GM23338 (cell line): ENCODE measurements at regions not wholly inside any gene's neighbourhood (a gene's known extent, or its start where the extent isn't known, plus 50 kb on each side); places are given as distances from the start of the nearest gene placed in this dataset.
A peak's percentile ranks its signal among the peaks of the same experiment; 100 is the strongest.

ENCODE experiments used
- ATAC-seq: fragments of 200-7000 bp; cut with Tn5 transposase; 3 replicates; pipeline ENCODE4 v1.9.1; 2020
- DNase-seq: peaks from one replicate; pipeline ENCODE4 v3.0.0-alpha.2; 2015; ENCODE audit warnings: low spot score
- H2AFZ ChIP-seq: fragments of 200-600 bp; sonication (generic); 2 replicates; pipeline ENCODE4 v1.8.0; 2016; ENCODE audit warnings: antibody characterized with exemption, mild to moderate bottlenecking, moderate library complexity
- H3F3A ChIP-seq: fragments of 200-600 bp; sonication (generic); replicated peaks from 2 replicates; pipeline ENCODE4 v1.8.0; 2017; ENCODE audit warnings: antibody characterized with exemption, mixed run types, low read depth
- H3K27ac ChIP-seq: fragments of 200-600 bp; sonication (generic); 2 replicates; pipeline ENCODE4 v1.6.1; 2016; ENCODE audit warnings: low read depth
- H3K27me3 ChIP-seq: fragments of 200-600 bp; sonication (generic); 2 replicates; pipeline ENCODE4 v1.8.0; 2016; ENCODE audit warnings: mild to moderate bottlenecking, mixed run types, moderate library complexity; ENCODE audit not compliant: insufficient read depth
- H3K36me3 ChIP-seq: fragments of 200-600 bp; sonication (generic); 2 replicates; pipeline ENCODE4 v1.8.0; 2016; ENCODE audit warnings: mild to moderate bottlenecking; ENCODE audit not compliant: insufficient read depth
- H3K4me1 ChIP-seq: fragments of 200-600 bp; sonication (generic); 2 replicates; pipeline ENCODE4 v1.8.0; 2016; ENCODE audit warnings: mild to moderate bottlenecking, moderate library complexity; ENCODE audit not compliant: insufficient read depth
- H3K4me2 ChIP-seq: fragments of 200-600 bp; sonication (generic); 2 replicates; pipeline ENCODE4 v1.7.1; 2017; ENCODE audit warnings: mixed run types
- H3K4me3 ChIP-seq: fragments of 200-600 bp; sonication (generic); 2 replicates; pipeline ENCODE4 v1.6.1; 2016; ENCODE audit warnings: mixed run types
- H3K79me2 ChIP-seq: fragments of 200-600 bp; sonication (generic); replicated peaks from 2 replicates; pipeline ENCODE4 v1.8.0; 2017; ENCODE audit warnings: mild to moderate bottlenecking; ENCODE audit not compliant: insufficient read depth
- H3K9me2 ChIP-seq: fragments of 200-600 bp; sonication (generic); 2 replicates; pipeline ENCODE4 v1.8.0; 2017; ENCODE audit not compliant: insufficient read depth
- H4K20me1 ChIP-seq: fragments of 200-600 bp; sonication (generic); replicated peaks from 2 replicates; pipeline ENCODE4 v1.8.0; 2017; ENCODE audit warnings: mild to moderate bottlenecking; ENCODE audit not compliant: insufficient read depth
- H3K27ac Mint-ChIP-seq: 2 replicates; pipeline ENCODE4 v1.8.0; 2020; ENCODE audit warnings: inconsistent platforms, mild to moderate bottlenecking, moderate library complexity, mixed read lengths
- H3K27me3 Mint-ChIP-seq: 3 replicates; pipeline ENCODE4 v1.8.0; 2022; ENCODE audit warnings: low read depth, mild to moderate bottlenecking, moderate library complexity, mixed read lengths, inconsistent platforms; ENCODE audit not compliant: insufficient read depth, poor library complexity
- H3K36me3 Mint-ChIP-seq: 3 replicates; pipeline ENCODE4 v1.8.0; 2021; ENCODE audit warnings: low read depth, mild to moderate bottlenecking, inconsistent platforms, moderate library complexity, mixed read lengths
- H3K4me1 Mint-ChIP-seq: 3 replicates; pipeline ENCODE4 v1.8.0; 2020; ENCODE audit warnings: mild to moderate bottlenecking, inconsistent platforms, mixed read lengths
- H3K4me3 Mint-ChIP-seq: 3 replicates; pipeline ENCODE4 v1.8.0; 2021; ENCODE audit warnings: moderate library complexity, mild to moderate bottlenecking, inconsistent platforms, mixed read lengths
- H3K9me3 Mint-ChIP-seq: 3 replicates; pipeline ENCODE4 v1.8.0; 2020; ENCODE audit warnings: moderate library complexity, mild to moderate bottlenecking, inconsistent platforms, mixed read lengths
- CREB1 ChIP-seq: fragments of 250-450 bp; sonication (Bioruptor Pico); IDR thresholded peaks from 2 replicates; pipeline ENCODE4 v1.5.0; 2020; ENCODE audit warnings: low read depth, mild to moderate bottlenecking, moderate library complexity
- EZH2 ChIP-seq: fragments of 200-600 bp; sonication (generic); IDR thresholded peaks from one replicate; pipeline ENCODE4 v1.8.0; 2017; ENCODE audit warnings: antibody characterized with exemption, mild to moderate bottlenecking, low read depth; ENCODE audit not compliant: unreplicated experiment
- EZH2phosphoT487 ChIP-seq: fragments of 200-600 bp; sonication (generic); IDR thresholded peaks from one replicate; pipeline ENCODE4 v1.8.1; 2018; ENCODE audit warnings: antibody characterized with exemption; ENCODE audit not compliant: unreplicated experiment
- JUNB ChIP-seq: IDR thresholded peaks from one replicate; pipeline ENCODE4 v1.6.1; 2016; ENCODE audit warnings: antibody characterized with exemption; ENCODE audit not compliant: unreplicated experiment
- NANOG ChIP-seq: IDR thresholded peaks from 2 replicates; pipeline ENCODE4 v1.6.1; 2016; ENCODE audit warnings: antibody characterized with exemption, borderline replicate concordance
- POLR2AphosphoS5 ChIP-seq: IDR thresholded peaks from 2 replicates; pipeline ENCODE4 v1.6.1; 2016; ENCODE audit warnings: antibody characterized with exemption, low read depth
- STAT1 ChIP-seq: IDR thresholded peaks from one replicate; pipeline ENCODE4 v1.6.1; 2016; ENCODE audit warnings: antibody characterized with exemption; ENCODE audit not compliant: unreplicated experiment
- ZNF114 ChIP-seq: fragments of 250-450 bp; sonication (Bioruptor Pico); IDR thresholded peaks from 2 replicates; pipeline ENCODE4 v1.5.0; 2020; ENCODE audit warnings: mild to moderate bottlenecking, moderate library complexity
- ZNF331 ChIP-seq: fragments of 250-450 bp; sonication (Bioruptor Pico); IDR thresholded peaks from 2 replicates; pipeline ENCODE4 v1.5.0; 2020; ENCODE audit warnings: low read depth, mild to moderate bottlenecking, moderate library complexity
- TF ChIP-seq, protein P1 (sequence below): IDR thresholded peaks from 2 replicates; pipeline ENCODE4 v1.6.1; 2016; ENCODE audit warnings: antibody characterized with exemption
- TF ChIP-seq, protein P2 (sequence below): fragments of 250-450 bp; sonication (Bioruptor Pico); IDR thresholded peaks from 2 replicates; pipeline ENCODE4 v1.5.0; 2020; ENCODE audit warnings: mild to moderate bottlenecking, moderate library complexity
- TF ChIP-seq, protein P3 (sequence below): IDR thresholded peaks from one replicate; pipeline ENCODE4 v1.6.1; 2018; ENCODE audit warnings: antibody characterized with exemption; ENCODE audit not compliant: unreplicated experiment
- TF ChIP-seq, protein P4 (sequence below), 2 experiments: fragments of 200-600 bp in 1 of 2; sonication (generic) in 1 of 2; conservative IDR thresholded peaks; 2 replicates each; pipeline versions ENCODE4 v1.5.1 to v1.6.1; 2016 to 2017; ENCODE audit warnings: antibody characterized with exemption in 2 of 2, low read depth in 2 of 2, mild to moderate bottlenecking in 2 of 2, moderate library complexity in 1 of 2

DNA sequence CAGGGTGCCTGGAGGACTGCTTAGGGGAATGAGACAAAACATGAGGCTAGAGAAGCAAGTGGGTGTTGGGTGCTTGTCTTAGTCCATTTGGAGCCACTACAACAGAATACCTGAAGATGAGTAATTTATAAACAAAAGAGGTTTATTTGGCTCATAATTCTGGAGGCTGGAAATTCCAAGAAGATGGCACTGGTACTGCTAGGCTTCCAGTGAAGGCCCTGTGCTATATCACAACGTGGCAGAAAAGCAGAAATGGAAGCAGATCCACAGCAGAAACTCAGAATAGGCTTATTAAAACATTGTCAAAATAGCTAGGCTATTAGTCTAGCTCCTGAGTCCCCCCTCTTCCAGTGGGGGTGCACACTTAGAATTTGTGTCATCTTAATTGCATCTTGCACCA is 701.7 kb downstream of the RWDD3 start:
- peak overlapping the region; percentile 26; the same call in 1 of the 2 replicates for H2AFZ ChIP-seq
- Mint-ChIP-seq H3K27me3 (no peaks in the 10 kb centered on the region), H3K27ac (no peak overlapping the region), H3K36me3 (no peaks in the 10 kb centered on the region), H3K4me3 (no peak overlapping the region), H3K4me1 (0 out of 3 replicates have a peak, but pooled peaks cover 2% of the 10 kb centered on the region), H3K9me3 (no peaks in the 10 kb centered on the region)
- no peaks in the 10 kb centered on the region for H3K27me3 ChIP-seq
- no peaks in the 10 kb centered on the region for H3K36me3 ChIP-seq
- DNase-seq (no peak), ATAC-seq (no peak)
- no peak overlapping the region for H3K27ac ChIP-seq
- no peak for TF ChIP-seq JUNB
- TF ChIP-seq CREB1 (CRISPR knock-in tag) = no peak
- no peak for TF ChIP-seq EZH2phosphoT487
- TF ChIP-seq ZNF331 (CRISPR knock-in tag) = no peak
- no peak for TF ChIP-seq ZNF114 (CRISPR knock-in tag)
- no peak for TF ChIP-seq STAT1
- TF ChIP-seq, protein P1, sequence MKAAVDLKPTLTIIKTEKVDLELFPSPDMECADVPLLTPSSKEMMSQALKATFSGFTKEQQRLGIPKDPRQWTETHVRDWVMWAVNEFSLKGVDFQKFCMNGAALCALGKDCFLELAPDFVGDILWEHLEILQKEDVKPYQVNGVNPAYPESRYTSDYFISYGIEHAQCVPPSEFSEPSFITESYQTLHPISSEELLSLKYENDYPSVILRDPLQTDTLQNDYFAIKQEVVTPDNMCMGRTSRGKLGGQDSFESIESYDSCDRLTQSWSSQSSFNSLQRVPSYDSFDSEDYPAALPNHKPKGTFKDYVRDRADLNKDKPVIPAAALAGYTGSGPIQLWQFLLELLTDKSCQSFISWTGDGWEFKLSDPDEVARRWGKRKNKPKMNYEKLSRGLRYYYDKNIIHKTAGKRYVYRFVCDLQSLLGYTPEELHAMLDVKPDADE = no peak
- TF ChIP-seq, protein P2, sequence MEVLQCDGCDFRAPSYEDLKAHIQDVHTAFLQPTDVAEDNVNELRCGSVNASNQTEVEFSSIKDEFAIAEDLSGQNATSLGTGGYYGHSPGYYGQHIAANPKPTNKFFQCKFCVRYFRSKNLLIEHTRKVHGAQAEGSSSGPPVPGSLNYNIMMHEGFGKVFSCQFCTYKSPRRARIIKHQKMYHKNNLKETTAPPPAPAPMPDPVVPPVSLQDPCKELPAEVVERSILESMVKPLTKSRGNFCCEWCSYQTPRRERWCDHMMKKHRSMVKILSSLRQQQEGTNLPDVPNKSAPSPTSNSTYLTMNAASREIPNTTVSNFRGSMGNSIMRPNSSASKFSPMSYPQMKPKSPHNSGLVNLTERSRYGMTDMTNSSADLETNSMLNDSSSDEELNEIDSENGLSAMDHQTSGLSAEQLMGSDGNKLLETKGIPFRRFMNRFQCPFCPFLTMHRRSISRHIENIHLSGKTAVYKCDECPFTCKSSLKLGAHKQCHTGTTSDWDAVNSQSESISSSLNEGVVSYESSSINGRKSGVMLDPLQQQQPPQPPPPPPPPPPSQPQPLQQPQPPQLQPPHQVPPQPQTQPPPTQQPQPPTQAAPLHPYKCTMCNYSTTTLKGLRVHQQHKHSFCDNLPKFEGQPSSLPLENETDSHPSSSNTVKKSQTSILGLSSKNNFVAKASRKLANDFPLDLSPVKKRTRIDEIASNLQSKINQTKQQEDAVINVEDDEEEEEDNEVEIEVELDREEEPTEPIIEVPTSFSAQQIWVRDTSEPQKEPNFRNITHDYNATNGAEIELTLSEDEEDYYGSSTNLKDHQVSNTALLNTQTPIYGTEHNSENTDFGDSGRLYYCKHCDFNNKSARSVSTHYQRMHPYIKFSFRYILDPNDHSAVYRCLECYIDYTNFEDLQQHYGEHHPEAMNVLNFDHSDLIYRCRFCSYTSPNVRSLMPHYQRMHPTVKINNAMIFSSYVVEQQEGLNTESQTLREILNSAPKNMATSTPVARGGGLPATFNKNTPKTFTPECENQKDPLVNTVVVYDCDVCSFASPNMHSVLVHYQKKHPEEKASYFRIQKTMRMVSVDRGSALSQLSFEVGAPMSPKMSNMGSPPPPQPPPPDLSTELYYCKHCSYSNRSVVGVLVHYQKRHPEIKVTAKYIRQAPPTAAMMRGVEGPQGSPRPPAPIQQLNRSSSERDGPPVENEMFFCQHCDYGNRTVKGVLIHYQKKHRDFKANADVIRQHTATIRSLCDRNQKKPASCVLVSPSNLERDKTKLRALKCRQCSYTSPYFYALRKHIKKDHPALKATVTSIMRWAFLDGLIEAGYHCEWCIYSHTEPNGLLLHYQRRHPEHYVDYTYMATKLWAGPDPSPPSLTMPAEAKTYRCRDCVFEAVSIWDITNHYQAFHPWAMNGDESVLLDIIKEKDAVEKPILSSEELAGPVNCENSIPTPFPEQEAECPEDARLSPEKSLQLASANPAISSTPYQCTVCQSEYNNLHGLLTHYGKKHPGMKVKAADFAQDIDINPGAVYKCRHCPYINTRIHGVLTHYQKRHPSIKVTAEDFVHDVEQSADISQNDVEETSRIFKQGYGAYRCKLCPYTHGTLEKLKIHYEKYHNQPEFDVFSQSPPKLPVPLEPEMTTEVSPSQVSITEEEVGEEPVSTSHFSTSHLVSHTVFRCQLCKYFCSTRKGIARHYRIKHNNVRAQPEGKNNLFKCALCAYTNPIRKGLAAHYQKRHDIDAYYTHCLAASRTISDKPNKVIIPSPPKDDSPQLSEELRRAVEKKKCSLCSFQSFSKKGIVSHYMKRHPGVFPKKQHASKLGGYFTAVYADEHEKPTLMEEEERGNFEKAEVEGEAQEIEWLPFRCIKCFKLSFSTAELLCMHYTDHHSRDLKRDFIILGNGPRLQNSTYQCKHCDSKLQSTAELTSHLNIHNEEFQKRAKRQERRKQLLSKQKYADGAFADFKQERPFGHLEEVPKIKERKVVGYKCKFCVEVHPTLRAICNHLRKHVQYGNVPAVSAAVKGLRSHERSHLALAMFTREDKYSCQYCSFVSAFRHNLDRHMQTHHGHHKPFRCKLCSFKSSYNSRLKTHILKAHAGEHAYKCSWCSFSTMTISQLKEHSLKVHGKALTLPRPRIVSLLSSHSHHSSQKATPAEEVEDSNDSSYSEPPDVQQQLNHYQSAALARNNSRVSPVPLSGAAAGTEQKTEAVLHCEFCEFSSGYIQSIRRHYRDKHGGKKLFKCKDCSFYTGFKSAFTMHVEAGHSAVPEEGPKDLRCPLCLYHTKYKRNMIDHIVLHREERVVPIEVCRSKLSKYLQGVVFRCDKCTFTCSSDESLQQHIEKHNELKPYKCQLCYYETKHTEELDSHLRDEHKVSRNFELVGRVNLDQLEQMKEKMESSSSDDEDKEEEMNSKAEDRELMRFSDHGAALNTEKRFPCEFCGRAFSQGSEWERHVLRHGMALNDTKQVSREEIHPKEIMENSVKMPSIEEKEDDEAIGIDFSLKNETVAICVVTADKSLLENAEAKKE (CRISPR knock-in tag) = no peak
- TF ChIP-seq NANOG = no peak
- no peak for TF ChIP-seq EZH2
- TF ChIP-seq, protein P3, sequence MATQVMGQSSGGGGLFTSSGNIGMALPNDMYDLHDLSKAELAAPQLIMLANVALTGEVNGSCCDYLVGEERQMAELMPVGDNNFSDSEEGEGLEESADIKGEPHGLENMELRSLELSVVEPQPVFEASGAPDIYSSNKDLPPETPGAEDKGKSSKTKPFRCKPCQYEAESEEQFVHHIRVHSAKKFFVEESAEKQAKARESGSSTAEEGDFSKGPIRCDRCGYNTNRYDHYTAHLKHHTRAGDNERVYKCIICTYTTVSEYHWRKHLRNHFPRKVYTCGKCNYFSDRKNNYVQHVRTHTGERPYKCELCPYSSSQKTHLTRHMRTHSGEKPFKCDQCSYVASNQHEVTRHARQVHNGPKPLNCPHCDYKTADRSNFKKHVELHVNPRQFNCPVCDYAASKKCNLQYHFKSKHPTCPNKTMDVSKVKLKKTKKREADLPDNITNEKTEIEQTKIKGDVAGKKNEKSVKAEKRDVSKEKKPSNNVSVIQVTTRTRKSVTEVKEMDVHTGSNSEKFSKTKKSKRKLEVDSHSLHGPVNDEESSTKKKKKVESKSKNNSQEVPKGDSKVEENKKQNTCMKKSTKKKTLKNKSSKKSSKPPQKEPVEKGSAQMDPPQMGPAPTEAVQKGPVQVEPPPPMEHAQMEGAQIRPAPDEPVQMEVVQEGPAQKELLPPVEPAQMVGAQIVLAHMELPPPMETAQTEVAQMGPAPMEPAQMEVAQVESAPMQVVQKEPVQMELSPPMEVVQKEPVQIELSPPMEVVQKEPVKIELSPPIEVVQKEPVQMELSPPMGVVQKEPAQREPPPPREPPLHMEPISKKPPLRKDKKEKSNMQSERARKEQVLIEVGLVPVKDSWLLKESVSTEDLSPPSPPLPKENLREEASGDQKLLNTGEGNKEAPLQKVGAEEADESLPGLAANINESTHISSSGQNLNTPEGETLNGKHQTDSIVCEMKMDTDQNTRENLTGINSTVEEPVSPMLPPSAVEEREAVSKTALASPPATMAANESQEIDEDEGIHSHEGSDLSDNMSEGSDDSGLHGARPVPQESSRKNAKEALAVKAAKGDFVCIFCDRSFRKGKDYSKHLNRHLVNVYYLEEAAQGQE = no peak
- TF ChIP-seq POLR2AphosphoS5 = no peak
- TF ChIP-seq, protein P4, sequence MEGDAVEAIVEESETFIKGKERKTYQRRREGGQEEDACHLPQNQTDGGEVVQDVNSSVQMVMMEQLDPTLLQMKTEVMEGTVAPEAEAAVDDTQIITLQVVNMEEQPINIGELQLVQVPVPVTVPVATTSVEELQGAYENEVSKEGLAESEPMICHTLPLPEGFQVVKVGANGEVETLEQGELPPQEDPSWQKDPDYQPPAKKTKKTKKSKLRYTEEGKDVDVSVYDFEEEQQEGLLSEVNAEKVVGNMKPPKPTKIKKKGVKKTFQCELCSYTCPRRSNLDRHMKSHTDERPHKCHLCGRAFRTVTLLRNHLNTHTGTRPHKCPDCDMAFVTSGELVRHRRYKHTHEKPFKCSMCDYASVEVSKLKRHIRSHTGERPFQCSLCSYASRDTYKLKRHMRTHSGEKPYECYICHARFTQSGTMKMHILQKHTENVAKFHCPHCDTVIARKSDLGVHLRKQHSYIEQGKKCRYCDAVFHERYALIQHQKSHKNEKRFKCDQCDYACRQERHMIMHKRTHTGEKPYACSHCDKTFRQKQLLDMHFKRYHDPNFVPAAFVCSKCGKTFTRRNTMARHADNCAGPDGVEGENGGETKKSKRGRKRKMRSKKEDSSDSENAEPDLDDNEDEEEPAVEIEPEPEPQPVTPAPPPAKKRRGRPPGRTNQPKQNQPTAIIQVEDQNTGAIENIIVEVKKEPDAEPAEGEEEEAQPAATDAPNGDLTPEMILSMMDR (conservative IDR thresholded peaks at IDR 0.05; ENCODE audit: low read depth in 2 of 2) = no peak
- H3K79me2 ChIP-seq = no peaks in the 10 kb centered on the region
- no peaks in the 10 kb centered on the region for H3K9me2 ChIP-seq
- no peaks in the 10 kb centered on the region for H3K4me1 ChIP-seq
- H3K4me3 ChIP-seq = no peak overlapping the region
- H3F3A ChIP-seq = no peaks in the 10 kb centered on the region
- no peak overlapping the region for H3K4me2 ChIP-seq
- H4K20me1 ChIP-seq = no peaks in the 10 kb centered on the region
